AG04450 (cell line): ENCODE measurements at regions not wholly inside any gene's neighbourhood (a gene's known extent, or its start where the extent isn't known, plus 50 kb on each side); places are given as distances from the start of the nearest gene placed in this dataset.

Experiments used
- CTCF ChIA-PET: fragments of 300-600, 350-600 bp; formaldehyde crosslinking; extraction: SDS; loops from one replicate; lab custom pipeline; 2022; ENCODE audit warnings: antibody characterized with exemption, inconsistent platforms; lab: Charles Lee
- POLR2A ChIA-PET: fragments of 350-600 bp; formaldehyde crosslinking; extraction: SDS; loops from one replicate; lab custom pipeline; 2021; ENCODE audit warnings: antibody characterized with exemption, inconsistent platforms; lab: Yijun Ruan, JAX
- DNase-seq: peaks from one replicate; pipeline ENCODE4 v3.0.0-alpha.2; 2011; ENCODE audit warnings: low read depth, low spot score
- H3K27ac ChIP-seq: one replicate; pipeline ENCODE4 v1.5.1; 2012; ENCODE audit warnings: low read depth, low read length, control low read depth
- H3K27me3 ChIP-seq: one replicate; pipeline ENCODE4 v1.6.0; 2012; ENCODE audit warnings: low read length; ENCODE audit not compliant: control insufficient read depth, insufficient read depth
- H3K4me3 ChIP-seq: 2 replicates; pipeline ENCODE4 v1.5.1; 2011; ENCODE audit warnings: mild to moderate bottlenecking, low read depth, low read length, control low read depth
- H3K9me3 ChIP-seq: 2 replicates; pipeline ENCODE4 v1.5.1; 2012; ENCODE audit warnings: low read length; ENCODE audit not compliant: control insufficient read depth, insufficient read depth
- CTCF ChIP-seq: IDR thresholded peaks from 2 replicates; pipeline ENCODE4 v1.5.1; 2011; ENCODE audit warnings: low read depth, low read length, control low read depth, inconsistent platforms

GRCh38 chr4:126273746-126274145 is 959.0 kb downstream of the FAT4 start:
- TF ChIP-seq CTCF = no peak
- CTCF ChIA-PET = interaction anchor here (1.0 to 1.1 kb wide), 2 partner anchors 9 to 1126 kb away, joined by 3 read pairs; no protein-coding TSS in a partner anchor
- Histone ChIP-seq H3K4me3 (no peak overlapping the region), H3K27ac (no peak overlapping the region), H3K9me3 (no peaks in the 10 kb centered on the region), H3K27me3 (no peaks in the 10 kb centered on the region)
- no peak for DNase-seq
- POLR2A ChIA-PET = no interaction called here

- no peak for TF ChIP-seq CTCF
- POLR2A ChIA-PET = no interaction called here
These were observed 977.1 kb downstream of the FAT4 start for GRCh38 chr4:126291886-126292285.

GRCh38 chr4:126298271-126298670 is 983.5 kb downstream of the FAT4 start:
- Histone ChIP-seq H3K9me3 (no peaks in the 10 kb centered on the region; the same call in 1 of the 2 replicates), H3K4me3 (no peak overlapping the region), H3K27ac (no peak overlapping the region), H3K27me3 (no peaks in the 10 kb centered on the region)
- TF ChIP-seq CTCF = no peak
- POLR2A ChIA-PET = no interaction called here
- no peak for DNase-seq
- CTCF ChIA-PET = no interaction called here

More at GRCh38 chr4:126291886-126292285, 977.1 kb downstream of the FAT4 start:
- Histone ChIP-seq H3K27ac (no peak overlapping the region), H3K4me3 (no peak overlapping the region), H3K27me3 (no peaks in the 10 kb centered on the region), H3K9me3 (no peaks in the 10 kb centered on the region)
- CTCF ChIA-PET = no interaction called here
- DNase-seq = no peak

GRCh38 chr4:126306152-126306869 is 991.6 kb downstream of the FAT4 start:
- ChIA-PET CTCF (no interaction called here), POLR2A (no interaction called here)
- H3K27me3 ChIP-seq = no peaks in the 10 kb centered on the region
- no peak overlapping the region for H3K4me3 ChIP-seq
- H3K27ac ChIP-seq = no peak overlapping the region
- TF ChIP-seq CTCF = no peak
- no peaks in the 10 kb centered on the region for H3K9me3 ChIP-seq
- no peak for DNase-seq

GRCh38 chr4:126318376-126318775 is 1003.6 kb downstream of the FAT4 start:
- CTCF ChIA-PET = no interaction called here
- DNase-seq = no peak
- no peaks in the 10 kb centered on the region for H3K9me3 ChIP-seq
- H3K4me3 ChIP-seq = no peak overlapping the region
- no peak for TF ChIP-seq CTCF
- no peaks in the 10 kb centered on the region for H3K27me3 ChIP-seq
- H3K27ac ChIP-seq = no peak overlapping the region
- POLR2A ChIA-PET = no interaction called here
